Adrenal gland (tissue), 9 donors: ENCODE measurements at regions not wholly inside any gene's neighbourhood (a gene's known extent, or its start where the extent isn't known, plus 50 kb on each side); places are given as distances from the start of the nearest gene placed in this dataset.
"Not testable (repeated sequence)": the region's sequence is repeated elsewhere in the genome, so short reads cannot be mapped to it uniquely, and the experiment has no call there.

ENCODE experiments used
- DNase-seq, 7 donors: peaks; one replicate each; pipeline ENCODE4 v3.0.0-alpha.2; 2019 to 2020
- H3K27ac ChIP-seq, 5 donors: fragments of 200-600 bp; sonication (generic) in 4 of 5; 1 replicate in 3 of 5; 2 replicates in 2 of 5; pipeline versions ENCODE4 v1.5.1 to v1.8.0; 2016 to 2020; ENCODE audit warnings: mild to moderate bottlenecking in 1 of 5
- H3K27me3 ChIP-seq: fragments of 200-600 bp; 2 replicates; pipeline ENCODE4 v1.8.0; 2021
- H3K36me3 ChIP-seq, 2 donors: fragments of 200-600 bp; replicated peaks in 1 of 2; 1 replicate in 1 of 2; 2 replicates in 1 of 2; pipeline versions ENCODE4 v1.5.1 to v1.8.0; 2018 to 2022
- H3K4me1 ChIP-seq, 2 donors: fragments of 200-600 bp; replicated peaks in 1 of 2; 1 replicate in 1 of 2; 2 replicates in 1 of 2; pipeline versions ENCODE4 v1.5.1 to v1.8.0; 2018 to 2021
- H3K4me3 ChIP-seq, 4 donors: fragments of 200-600 bp; sonication (generic) in 3 of 4; one replicate each; pipeline ENCODE4 v1.5.1; 2016 to 2018
- H3K9me3 ChIP-seq, 3 donors: fragments of 200-600 bp; sonication (generic) in 1 of 3; replicated peaks in 1 of 3; 1 replicate in 2 of 3; 2 replicates in 1 of 3; pipeline versions ENCODE4 v1.5.1 to v1.8.0; 2016 to 2021
- WGBS, 4 donors: extraction: QIAGEN DNeasy Blood & Tissue Kit in 2 of 4; methylation state at CpG; one replicate each; pipeline versions ENCODE4 v1.1.5 to v1.1.7; 2013 to 2017; 5-methylcytosine and 5-hydroxymethylcytosine counted together
- intact Hi-C, 2 donors: fragments of 100-400 bp; cut with DNase I; formaldehyde crosslinking; loops; one replicate each; pipeline versions ENCODE4 v1.14.1 to v1.15.0; 2022 to 2023
- donor health status: healthy with polysubstance abuse.
- donor health status: Bipolar disorder and iron deficiency.
- donor health status: DM: yes; HTN: yes; CAD: no.
- donor health status: DM: no; HTN: no; CAD: no.
- donor health status: DM: no; HTN: no; CAD: no.

- H3K4me3 ChIP-seq, H3K27ac ChIP-seq, intact Hi-C loops, DNase-seq, H3K36me3 ChIP-seq, H3K27me3 ChIP-seq, H3K4me1 ChIP-seq, H3K9me3 ChIP-seq: not testable (repeated sequence)
Measured at GRCh38 chr7:76875760-76876159, 156.4 kb downstream of the SPDYE17 start.

GRCh38 chr7:76870504-76870808 lies 161.7 kb downstream of the SPDYE17 start:
- H3K4me3 ChIP-seq, DNase-seq, H3K36me3 ChIP-seq, H3K9me3 ChIP-seq, H3K27me3 ChIP-seq, H3K27ac ChIP-seq, intact Hi-C loops, H3K4me1 ChIP-seq: not testable (repeated sequence)
- WGBS, 4 donors, result 17 to 57% (median 44%) methylated on average over 1 of the region's 1 CpG

GRCh38 chr7:76867364-76867889 lies 164.7 kb downstream of the SPDYE17 start:
- 47 to 77% (median 74%) methylated on average over 3 to 4 of the region's 4 CpGs for WGBS, 4 donors
- H3K27me3 ChIP-seq, H3K9me3 ChIP-seq, intact Hi-C loops, H3K4me1 ChIP-seq, H3K27ac ChIP-seq, DNase-seq, H3K36me3 ChIP-seq, H3K4me3 ChIP-seq: not testable (repeated sequence)

GRCh38 chr7:76863150-76863773 lies 168.9 kb downstream of the SPDYE17 start:
- H3K9me3 ChIP-seq, DNase-seq, intact Hi-C loops, H3K4me3 ChIP-seq, H3K36me3 ChIP-seq, H3K27ac ChIP-seq, H3K27me3 ChIP-seq, H3K4me1 ChIP-seq: not testable (repeated sequence)
- 47 to 81% (median 55%) methylated on average over 1 of the region's 5 CpGs for WGBS, 4 donors

- intact Hi-C loops, DNase-seq, H3K4me3 ChIP-seq, H3K27ac ChIP-seq, H3K27me3 ChIP-seq, H3K36me3 ChIP-seq, H3K4me1 ChIP-seq, H3K9me3 ChIP-seq: not testable (repeated sequence)
Measured at GRCh38 chr7:76862241-76862640, 169.9 kb downstream of the SPDYE17 start.

GRCh38 chr7:76859933-76860332 lies 172.2 kb downstream of the SPDYE17 start:
- H3K27ac ChIP-seq, DNase-seq, H3K4me3 ChIP-seq, H3K36me3 ChIP-seq, H3K9me3 ChIP-seq, intact Hi-C loops, H3K4me1 ChIP-seq, H3K27me3 ChIP-seq: not testable (repeated sequence)
- WGBS, 4 donors, result 59 to 81% (median 61%) methylated on average over 4 to 5 of the region's 5 CpGs

- H3K27ac ChIP-seq, H3K36me3 ChIP-seq, H3K27me3 ChIP-seq, DNase-seq, H3K9me3 ChIP-seq, H3K4me3 ChIP-seq, intact Hi-C loops, H3K4me1 ChIP-seq: not testable (repeated sequence)
Measured at GRCh38 chr7:76854631-76855030, 177.5 kb downstream of the SPDYE17 start.

GRCh38 chr7:76852787-76853584 lies 179.2 kb downstream of the SPDYE17 start:
- WGBS, 4 donors, result 62 to 85% (median 79%) methylated on average over 5 to 6 of the region's 6 CpGs

GRCh38 chr7:76852362-76852761 lies 179.8 kb downstream of the SPDYE17 start:
- H3K27ac ChIP-seq, H3K4me3 ChIP-seq, intact Hi-C loops, H3K4me1 ChIP-seq, H3K36me3 ChIP-seq, H3K9me3 ChIP-seq, H3K27me3 ChIP-seq, DNase-seq: not testable (repeated sequence)
- WGBS, 4 donors, result 100% methylated on average over 1 of the region's 1 CpG; no CpG with 5 or more reads in 2 of the 4 donors

More at GRCh38 chr7:76852787-76853584, 179.2 kb downstream of the SPDYE17 start:
- H3K9me3 ChIP-seq, H3K4me3 ChIP-seq, DNase-seq, intact Hi-C loops, H3K36me3 ChIP-seq, H3K4me1 ChIP-seq, H3K27me3 ChIP-seq, H3K27ac ChIP-seq: not testable (repeated sequence)

GRCh38 chr7:76851617-76852016 lies 180.5 kb downstream of the SPDYE17 start:
- not testable (repeated sequence) for H3K9me3 ChIP-seq
- WGBS, 4 donors, result 68 to 100% (median 83%) methylated on average over 1 to 5 of the region's 5 CpGs

GRCh38 chr7:76849887-76850563 lies 182.1 kb downstream of the SPDYE17 start:
- H3K27me3 ChIP-seq, H3K4me3 ChIP-seq, H3K36me3 ChIP-seq, DNase-seq, intact Hi-C loops, H3K9me3 ChIP-seq, H3K27ac ChIP-seq, H3K4me1 ChIP-seq: not testable (repeated sequence)
- WGBS, 4 donors, result 74 to 83% (median 79%) methylated on average over 2 of the region's 2 CpGs

More at GRCh38 chr7:76851617-76852016, 180.5 kb downstream of the SPDYE17 start:
- H3K4me1 ChIP-seq, H3K36me3 ChIP-seq, intact Hi-C loops, H3K27ac ChIP-seq, H3K4me3 ChIP-seq, DNase-seq, H3K27me3 ChIP-seq: not testable (repeated sequence)
